ENCODE measurements at regions not wholly inside any gene's neighbourhood (a gene's known extent, or its start where the extent isn't known, plus 50 kb on each side); places are given as distances from the start of the nearest gene placed in this dataset.
A peak's percentile ranks its signal among the peaks of the same experiment; 100 is the strongest.

DNA sequence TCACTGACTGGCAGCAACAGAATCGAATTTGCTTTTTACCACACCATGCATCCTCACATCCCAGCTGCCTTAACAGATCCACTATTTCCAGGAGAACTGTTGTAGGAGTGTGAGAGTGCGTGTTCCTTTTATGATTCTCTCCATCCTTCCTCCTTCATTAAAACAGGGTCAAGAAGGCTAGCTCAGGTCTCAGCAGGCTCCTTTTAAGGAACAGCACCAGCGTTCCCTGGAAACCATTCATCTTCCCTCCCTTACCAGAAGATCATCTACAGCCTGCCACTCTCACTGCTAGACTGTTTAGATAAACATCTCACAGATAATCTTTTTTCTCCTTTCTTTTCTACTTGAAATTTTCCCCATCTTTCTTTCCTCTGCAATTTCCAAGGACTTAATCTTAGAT lies 1531.9 kb upstream of the CDH8 start:
- no peak for DNase-seq

DNA sequence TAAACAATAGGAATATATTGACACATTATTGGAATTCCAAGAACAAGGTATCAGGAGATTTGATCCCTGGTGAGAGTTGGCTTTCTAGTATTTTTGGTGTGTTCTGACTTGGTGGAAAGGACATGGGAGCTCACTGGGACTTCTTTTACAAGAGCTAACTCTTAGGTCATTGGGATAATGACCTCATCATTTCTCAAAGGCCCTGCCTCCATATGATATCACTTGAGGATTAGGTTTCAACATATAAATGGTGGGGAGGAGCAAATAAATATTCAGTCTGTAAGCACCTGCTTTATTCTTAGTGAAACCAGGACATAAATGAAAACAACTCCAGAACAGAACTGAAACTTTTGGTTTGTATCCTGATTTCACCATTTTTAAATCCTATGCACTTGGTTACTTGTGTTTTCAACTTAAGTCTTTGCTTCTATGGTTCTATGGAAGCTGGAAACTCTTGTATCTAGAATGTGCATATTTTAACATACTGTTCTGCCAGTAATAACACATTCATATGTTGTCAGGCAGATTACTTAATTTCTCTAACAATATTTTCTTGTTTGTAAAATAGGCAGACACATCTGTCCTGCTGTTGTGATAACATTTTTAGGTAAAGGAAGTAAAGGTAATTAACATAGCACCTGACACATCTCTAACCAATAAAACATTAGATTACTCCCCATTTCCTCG lies 1527.7 kb upstream of the CDH8 start:
- peak; percentile 62 for DNase-seq

DNA sequence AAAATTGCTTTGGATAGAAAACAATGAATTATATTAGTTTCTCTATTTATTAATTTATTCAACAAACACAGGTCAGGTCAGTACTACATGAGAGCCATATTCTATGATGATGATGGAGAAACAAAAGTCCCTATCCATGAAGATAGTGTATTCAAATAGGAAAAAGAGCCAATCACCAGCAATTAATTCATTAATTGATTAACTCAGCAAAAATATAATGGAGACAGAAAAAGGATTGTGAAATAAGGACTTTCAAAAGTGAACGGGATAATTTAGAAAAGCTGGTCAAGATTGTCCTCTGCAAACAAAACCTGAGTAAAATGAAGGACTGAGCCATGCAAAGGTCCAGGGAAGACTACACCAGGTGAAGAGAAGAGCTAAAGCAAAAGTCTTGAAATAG lies 1517.7 kb upstream of the CDH8 start:
- DNase-seq, result no peak

GRCh38 chr16:63539276-63539675 lies 1503.0 kb upstream of the CDH8 start:
- DNase-seq, result no peak

- DNase-seq, result no peak
Observed at GRCh38 chr16:63530974-63531373, 1494.7 kb upstream of the CDH8 start.

DNA sequence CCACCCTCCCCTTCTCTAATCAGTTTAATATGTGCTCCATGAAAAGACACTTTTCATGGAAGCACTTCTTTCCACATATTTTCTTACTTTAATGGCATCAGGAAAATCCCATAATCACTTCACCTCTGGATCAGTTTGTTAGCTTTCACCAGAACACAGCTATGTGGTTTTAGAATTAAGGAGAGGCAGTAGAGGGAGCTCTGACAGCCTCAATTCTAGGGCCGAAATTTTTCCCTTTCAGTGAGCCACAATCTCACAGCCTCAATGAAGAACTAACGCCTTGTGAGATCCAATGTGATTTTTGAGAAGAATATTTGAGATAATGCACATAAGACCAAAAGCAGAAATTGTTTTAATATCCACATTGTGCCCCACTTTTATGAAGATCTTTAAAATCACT lies 1494.0 kb upstream of the CDH8 start:
- DNase-seq, result no peak

GRCh38 chr16:63527404-63527803 lies 1491.2 kb upstream of the CDH8 start:
- no peak for DNase-seq

DNA sequence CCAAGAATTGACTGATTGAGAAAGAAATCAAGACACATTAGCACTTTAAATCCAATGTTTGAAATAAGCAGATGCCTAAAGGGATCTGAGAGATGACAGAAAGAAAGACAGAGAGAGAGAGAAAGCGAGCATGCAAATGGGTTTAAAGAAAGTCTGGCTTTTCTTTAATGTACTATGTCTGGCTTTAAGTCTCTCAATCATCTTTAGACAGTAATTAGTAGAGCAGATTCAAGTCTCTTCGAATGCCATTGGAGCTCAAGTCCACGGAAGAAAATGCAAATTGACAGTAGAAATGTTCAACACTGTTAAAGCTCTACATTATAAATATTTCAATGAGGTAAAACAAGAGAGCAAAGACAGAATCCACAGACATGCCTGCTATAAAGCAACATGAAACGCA lies 1480.2 kb upstream of the CDH8 start:
- DNase-seq, result no peak

DNA sequence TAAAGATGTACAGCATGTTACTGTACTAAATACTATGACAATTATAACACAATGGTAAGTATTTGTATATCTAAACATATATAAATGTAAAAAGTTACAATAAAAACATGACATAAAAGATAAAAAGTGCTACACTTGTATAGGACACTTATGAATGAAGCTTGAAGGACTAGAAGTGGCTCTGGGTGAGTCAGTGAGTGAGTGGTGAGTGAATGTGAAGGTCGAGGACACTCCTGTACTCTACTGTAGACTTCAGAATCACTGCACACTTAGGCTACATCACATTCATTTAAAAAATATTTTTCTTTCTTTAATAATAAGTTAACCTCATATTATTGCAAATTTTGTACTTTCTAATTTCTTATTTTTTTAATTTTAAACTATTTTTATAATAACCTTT lies 1476.7 kb upstream of the CDH8 start:
- peak; percentile 11 for DNase-seq

- no peak for DNase-seq
Observed at GRCh38 chr16:63497408-63497807, 1461.2 kb upstream of the CDH8 start.

- DNase-seq, result no peak
Observed at GRCh38 chr16:63496282-63496681, 1460.0 kb upstream of the CDH8 start.

- no peak for DNase-seq
Observed at GRCh38 chr16:63488955-63489354, 1452.7 kb upstream of the CDH8 start.

- DNase-seq, result no peak
Observed at GRCh38 chr16:63481060-63481459, 1444.8 kb upstream of the CDH8 start.

GRCh38 chr16:63473725-63474124 lies 1437.5 kb upstream of the CDH8 start:
- no peak for DNase-seq

DNA sequence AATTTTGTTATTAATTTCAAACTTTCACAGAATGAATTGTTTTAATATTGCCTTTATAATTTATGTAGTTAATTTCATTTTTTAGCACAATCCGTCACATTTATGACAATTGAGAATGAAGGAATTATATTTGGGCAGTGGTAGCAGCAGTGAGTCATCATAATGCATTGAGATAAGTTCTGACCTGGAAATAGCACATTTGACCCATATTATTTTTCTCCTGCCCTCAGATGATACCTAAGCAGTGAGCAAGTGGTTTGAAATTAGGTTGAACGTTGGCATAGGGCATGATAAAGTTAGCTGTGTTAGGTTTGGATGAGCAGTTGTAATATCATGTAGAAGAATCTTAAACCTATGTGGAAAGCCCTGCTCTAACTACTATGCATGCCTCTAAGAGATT lies 1431.3 kb upstream of the CDH8 start:
- no peak for DNase-seq

GRCh38 chr16:63462316-63462715 lies 1426.1 kb upstream of the CDH8 start:
- DNase-seq, result no peak

DNA sequence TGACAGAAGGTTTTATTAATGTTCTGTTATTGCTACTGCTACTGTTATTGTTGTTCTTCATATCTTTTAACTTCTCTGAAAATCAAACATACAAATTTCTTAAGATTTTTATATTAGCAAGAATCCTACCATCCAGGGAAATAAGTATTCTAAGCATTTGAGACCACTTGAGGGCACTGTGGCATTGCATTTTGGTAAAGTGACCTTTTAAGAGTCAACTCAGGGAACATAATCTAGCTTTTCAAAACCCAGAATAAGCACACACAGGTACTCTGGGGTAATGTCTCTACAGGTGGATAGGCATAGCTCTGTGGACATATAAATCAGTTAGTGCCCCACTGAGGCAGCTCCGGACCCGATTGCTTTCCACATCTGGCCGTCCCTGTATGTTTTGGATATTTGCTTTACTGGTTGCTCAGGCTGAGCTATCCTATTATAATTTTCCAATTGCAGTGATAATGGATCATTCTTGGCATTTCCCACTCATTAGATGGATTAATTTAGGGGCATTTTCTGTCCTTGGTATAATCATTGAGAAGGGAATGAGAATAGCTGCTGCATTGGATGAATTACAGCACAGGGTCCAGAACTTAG lies 1425.1 kb upstream of the CDH8 start:
- DNase-seq, result peak; percentile 76

DNA sequence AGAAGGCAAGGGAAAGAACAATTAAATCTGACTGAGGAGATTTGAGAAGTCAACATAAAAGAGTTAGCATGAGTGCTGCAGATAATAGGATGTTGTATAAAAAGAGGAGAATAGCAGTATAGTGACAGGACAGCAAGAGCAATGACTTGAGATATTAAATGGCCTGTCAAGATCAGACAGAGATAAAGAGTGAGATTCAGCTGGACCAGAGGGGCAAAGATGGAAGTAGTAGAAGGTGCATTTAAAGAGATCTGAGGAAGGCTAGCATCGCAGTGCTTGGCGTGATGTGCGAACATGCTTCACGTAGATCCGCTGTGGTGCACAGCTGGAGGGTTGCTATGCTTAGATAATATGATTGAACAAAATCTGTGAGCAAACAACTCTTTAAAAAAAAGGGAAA lies 1422.6 kb upstream of the CDH8 start:
- DNase-seq, result peak; percentile 78

DNA sequence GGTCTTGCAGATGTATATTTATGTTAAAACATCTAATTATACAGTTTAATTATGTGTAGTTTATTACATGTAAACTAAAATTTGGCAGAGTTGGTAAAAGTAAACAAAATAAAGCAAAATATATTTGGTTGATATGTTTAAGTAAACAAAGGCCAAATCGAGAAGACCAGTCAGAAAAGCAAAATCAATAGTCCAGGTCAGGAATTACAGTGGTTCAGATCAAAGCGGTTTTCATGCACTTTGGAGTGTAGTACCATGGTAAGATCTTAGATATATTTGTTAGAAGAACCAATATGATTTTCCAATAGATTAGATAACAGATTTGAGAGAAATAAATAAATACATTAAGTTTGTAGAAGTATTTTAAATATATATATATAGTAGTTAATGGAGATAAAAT lies 1421.6 kb upstream of the CDH8 start:
- DNase-seq, result peak; percentile 4

GRCh38 chr16:63453261-63453660 lies 1417.0 kb upstream of the CDH8 start:
- DNase-seq, result no peak

DNA sequence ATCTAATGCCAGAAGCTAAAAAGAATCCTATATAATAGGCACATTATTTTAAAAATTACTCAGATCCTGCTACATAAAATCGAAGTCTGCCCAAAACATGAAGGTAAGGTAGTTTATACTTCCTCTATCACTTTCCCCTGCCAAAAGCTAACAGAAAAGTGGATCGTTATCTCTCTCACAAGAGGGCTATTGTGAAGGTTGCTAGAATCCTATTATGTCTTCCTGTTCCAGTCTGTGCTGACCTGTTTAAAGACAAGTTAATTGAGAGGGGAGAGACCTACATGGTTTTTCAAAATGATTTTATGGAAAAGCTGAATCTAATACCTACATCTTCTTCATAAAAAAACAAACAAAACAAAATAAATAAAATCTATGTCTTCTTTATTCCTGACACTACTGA lies 1410.9 kb upstream of the CDH8 start:
- DNase-seq, result peak; percentile 57

GRCh38 chr16:63442246-63442645 lies 1406.0 kb upstream of the CDH8 start:
- no peak for DNase-seq

GRCh38 chr16:63426275-63426870 lies 1390.1 kb upstream of the CDH8 start:
- DNase-seq, result peak; percentile 11

DNA sequence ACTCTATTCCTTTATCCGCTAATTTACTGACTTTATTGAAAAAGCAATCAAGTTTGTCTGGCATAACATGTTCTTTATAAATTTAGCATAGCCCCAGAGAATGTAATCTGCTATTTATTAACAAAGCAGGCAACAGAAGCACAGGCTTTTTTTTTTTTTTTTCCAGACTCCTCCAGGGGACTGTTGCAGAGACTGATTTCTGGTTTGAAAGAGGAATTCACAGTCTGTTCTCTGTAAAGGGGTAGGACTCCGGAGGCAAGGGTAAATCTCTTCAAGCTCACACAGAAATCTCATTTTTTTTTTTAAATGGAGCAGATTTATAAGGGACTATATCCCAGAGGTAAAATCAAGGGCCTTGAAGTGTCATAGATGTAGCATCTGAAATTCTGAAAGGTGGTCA lies 1386.5 kb upstream of the CDH8 start:
- no peak for DNase-seq

GRCh38 chr16:63416712-63417111 lies 1380.5 kb upstream of the CDH8 start:
- no peak for DNase-seq

All from DMS53 (cell line).